OCI-LY1 (cell line): ENCODE measurements at regions not wholly inside any gene's neighbourhood (a gene's known extent, or its start where the extent isn't known, plus 50 kb on each side); places are given as distances from the start of the nearest gene placed in this dataset.

ENCODE experiments used
- H2AFZ ChIP-seq: fragments of 200-600 bp; sonication (generic), shearing (Covaris generic); 2 replicates; pipeline ENCODE4 v1.6.0; 2014; ENCODE audit warnings: antibody characterized with exemption, mild to moderate bottlenecking, low read length
- H3F3A ChIP-seq: fragments of 200-600 bp; sonication (generic), shearing (Covaris generic); 2 replicates; pipeline ENCODE4 v1.6.0; 2014; ENCODE audit warnings: mild to moderate bottlenecking, antibody characterized with exemption, low read length, moderate library complexity; ENCODE audit not compliant: insufficient read depth
- H3K27ac ChIP-seq: fragments of 200-600 bp; sonication (generic); 2 replicates; pipeline ENCODE4 v1.5.1; 2014; ENCODE audit warnings: low read length, mixed run types, mild to moderate bottlenecking, low read depth; ENCODE audit not compliant: poor library complexity, severe bottlenecking
- H3K27me3 ChIP-seq: fragments of 200-600 bp; sonication (generic); 2 replicates; pipeline ENCODE4 v1.6.0; 2014; ENCODE audit warnings: antibody characterized with exemption, mild to moderate bottlenecking, low read length, moderate library complexity; ENCODE audit not compliant: insufficient read depth
- H3K36me3 ChIP-seq: fragments of 200-600 bp; sonication (generic); 2 replicates; pipeline ENCODE4 v1.6.1; 2014; ENCODE audit warnings: mild to moderate bottlenecking, antibody characterized with exemption, low read length, moderate library complexity, mixed read lengths; ENCODE audit not compliant: insufficient read depth
- H3K4me1 ChIP-seq: fragments of 200-600 bp; sonication (generic); 2 replicates; pipeline ENCODE4 v1.5.1; 2014; ENCODE audit warnings: mild to moderate bottlenecking, low read length, moderate library complexity; ENCODE audit not compliant: insufficient read depth, severe bottlenecking
- H3K4me2 ChIP-seq: fragments of 200-600 bp; sonication (generic), shearing (Covaris generic); 2 replicates; pipeline ENCODE4 v1.6.1; 2014; ENCODE audit warnings: low read length
- H3K4me3 ChIP-seq: fragments of 200-600 bp; sonication (generic); 2 replicates; pipeline ENCODE4 v1.5.1; 2014; ENCODE audit warnings: low read length, low read depth, mild to moderate bottlenecking, mixed read lengths; ENCODE audit not compliant: poor library complexity, severe bottlenecking
- H3K79me2 ChIP-seq: fragments of 200-600 bp; shearing (Covaris generic); 2 replicates; pipeline ENCODE4 v1.6.1; 2016; ENCODE audit warnings: mixed run types, low read length, mixed read lengths; ENCODE audit not compliant: insufficient read depth
- H3K9ac ChIP-seq: fragments of 200-600 bp; sonication (generic), shearing (Covaris generic); 2 replicates; pipeline ENCODE4 v1.6.1; 2014; ENCODE audit warnings: mild to moderate bottlenecking, low read length, mixed read lengths
- H3K9me2 ChIP-seq: fragments of 200-600 bp; sonication (generic), shearing (Covaris generic); 2 replicates; pipeline ENCODE4 v1.6.1; 2014; ENCODE audit warnings: low read depth, mild to moderate bottlenecking, low read length, mixed read lengths
- H3K9me3 ChIP-seq: fragments of 200-600 bp; shearing (Covaris generic); 2 replicates; pipeline ENCODE4 v1.6.1; 2014; ENCODE audit warnings: low read length, mixed read lengths
- H4K20me1 ChIP-seq: fragments of 200-600 bp; sonication (generic), shearing (Covaris generic); 2 replicates; pipeline ENCODE4 v1.6.0; 2016; ENCODE audit warnings: mild to moderate bottlenecking, low read length; ENCODE audit not compliant: insufficient read depth
- CTCF ChIP-seq: fragments of 200-600 bp; sonication (generic), shearing (Covaris generic); IDR thresholded peaks from 2 replicates; pipeline ENCODE4 v1.5.1; 2017; ENCODE audit warnings: mild to moderate bottlenecking, antibody characterized with exemption, low read length, moderate library complexity, mixed read lengths
- EZH2 ChIP-seq: fragments of 200-600 bp; sonication (generic), shearing (Covaris generic); IDR thresholded peaks from 2 replicates; pipeline ENCODE4 v1.8.0; 2017; ENCODE audit warnings: borderline replicate concordance, mixed run types, mild to moderate bottlenecking, antibody characterized with exemption, low read length, moderate library complexity, mixed read lengths

GRCh38 chr1:90854397-90854924 is 137.4 kb upstream of the BARHL2 start:
- peaks cover 11% of the 10 kb centered on the region for H3K4me1 ChIP-seq
- H2AFZ ChIP-seq, result no peak overlapping the region
- H3K4me3 ChIP-seq, result no peak overlapping the region
- H3F3A ChIP-seq, result no peaks in the 10 kb centered on the region
- H4K20me1 ChIP-seq, result no peaks in the 10 kb centered on the region
- H3K9me3 ChIP-seq, result no peaks in the 10 kb centered on the region
- no peak overlapping the region for H3K9ac ChIP-seq
- no peak for TF ChIP-seq EZH2
- no peak for TF ChIP-seq CTCF
- H3K27me3 ChIP-seq, result no peaks in the 10 kb centered on the region
- no peak overlapping the region for H3K4me2 ChIP-seq
- H3K79me2 ChIP-seq, result no peaks in the 10 kb centered on the region
- H3K9me2 ChIP-seq, result no peaks in the 10 kb centered on the region
- H3K36me3 ChIP-seq, result no peaks in the 10 kb centered on the region
- no peak overlapping the region for H3K27ac ChIP-seq

GRCh38 chr1:90851711-90852050 is 134.6 kb upstream of the BARHL2 start:
- TF ChIP-seq EZH2 (no peak), CTCF (no peak)
- Histone ChIP-seq H3K4me1 (peaks cover 11% of the 10 kb centered on the region), H3K9me2 (no peaks in the 10 kb centered on the region), H3K4me3 (peak overlapping the region; percentile 66), H4K20me1 (no peaks in the 10 kb centered on the region), H3K27ac (no peak overlapping the region), H3F3A (no peaks in the 10 kb centered on the region), H2AFZ (no peak overlapping the region), H3K27me3 (no peaks in the 10 kb centered on the region), H3K36me3 (no peaks in the 10 kb centered on the region), H3K9ac (no peak overlapping the region; the same call in 1 of the 2 replicates), H3K4me2 (peak overlapping the region; percentile 57), H3K9me3 (no peaks in the 10 kb centered on the region), H3K79me2 (no peaks in the 10 kb centered on the region)

GRCh38 chr1:90850898-90851710 is 134.0 kb upstream of the BARHL2 start:
- Histone ChIP-seq H2AFZ (0 out of 2 replicates have a peak overlapping the region, but pooled peaks have one; percentile 35), H3K9me3 (no peaks in the 10 kb centered on the region), H3K4me3 (peak overlapping the region; percentile 66), H3K4me1 (peaks cover 11% of the 10 kb centered on the region), H4K20me1 (no peaks in the 10 kb centered on the region), H3K9me2 (no peaks in the 10 kb centered on the region), H3K4me2 (peak overlapping the region; percentile 76), H3K79me2 (no peaks in the 10 kb centered on the region), H3K9ac (peak overlapping the region; percentile 55; the same call in 1 of the 2 replicates), H3F3A (no peaks in the 10 kb centered on the region), H3K36me3 (no peaks in the 10 kb centered on the region), H3K27ac (no peak overlapping the region), H3K27me3 (no peaks in the 10 kb centered on the region)
- TF ChIP-seq CTCF (peak; percentile 47), EZH2 (no peak)
